Parathyroid adenoma (tissue), 2 donors: ENCODE measurements at regions not wholly inside any gene's neighbourhood (a gene's known extent, or its start where the extent isn't known, plus 50 kb on each side); places are given as distances from the start of the nearest gene placed in this dataset.
"Not testable (repeated sequence)": the region's sequence is repeated elsewhere in the genome, so short reads cannot be mapped to it uniquely, and the experiment has no call there.

Experiments
- H2AFZ ChIP-seq: fragments of 300-600 bp; sonication (generic); one replicate; pipeline ENCODE4 v1.7.0; 2017; ENCODE audit warnings: antibody characterized with exemption, mild to moderate bottlenecking
- H3K27ac ChIP-seq: fragments of 300-600 bp; sonication (generic); one replicate; pipeline ENCODE4 v1.7.0; 2017
- H3K27me3 ChIP-seq: fragments of 300-600 bp; sonication (generic); one replicate; pipeline ENCODE4 v1.7.0; 2017; ENCODE audit warnings: low read length; ENCODE audit not compliant: control insufficient read depth, insufficient read depth
- H3K36me3 ChIP-seq: fragments of 300-600 bp; sonication (generic); one replicate; pipeline ENCODE4 v1.7.0; 2017; ENCODE audit warnings: low read length; ENCODE audit not compliant: control insufficient read depth, insufficient read depth
- H3K4me1 ChIP-seq: fragments of 300-600 bp; sonication (generic); one replicate; pipeline ENCODE4 v1.7.0; 2017; ENCODE audit warnings: control low read depth
- H3K4me2 ChIP-seq: fragments of 300-600 bp; sonication (generic); one replicate; pipeline ENCODE4 v1.7.0; 2017; ENCODE audit warnings: low read length
- H3K4me3 ChIP-seq: fragments of 300-600 bp; sonication (generic); one replicate; pipeline ENCODE4 v1.7.0; 2017; ENCODE audit warnings: low read depth, low read length
- H3K79me2 ChIP-seq: fragments of 300-600 bp; sonication (generic); one replicate; pipeline ENCODE4 v1.7.0; 2017; ENCODE audit warnings: control low read depth
- H3K9ac ChIP-seq: fragments of 300-600 bp; sonication (generic); one replicate; pipeline ENCODE4 v1.7.0; 2017; ENCODE audit warnings: mild to moderate bottlenecking
- H3K9me3 ChIP-seq: fragments of 300-600 bp; sonication (generic); one replicate; pipeline ENCODE4 v1.7.0; 2017; ENCODE audit warnings: low read length; ENCODE audit not compliant: control insufficient read depth
- TF ChIP-seq, protein P1 (sequence below): fragments of 300-600 bp; sonication (generic); IDR thresholded peaks from one replicate; pipeline ENCODE4 v1.7.0; 2017; ENCODE audit warnings: antibody characterized with exemption, mild to moderate bottlenecking
- donor health status: primary hyperparathyroidism.

DNA sequence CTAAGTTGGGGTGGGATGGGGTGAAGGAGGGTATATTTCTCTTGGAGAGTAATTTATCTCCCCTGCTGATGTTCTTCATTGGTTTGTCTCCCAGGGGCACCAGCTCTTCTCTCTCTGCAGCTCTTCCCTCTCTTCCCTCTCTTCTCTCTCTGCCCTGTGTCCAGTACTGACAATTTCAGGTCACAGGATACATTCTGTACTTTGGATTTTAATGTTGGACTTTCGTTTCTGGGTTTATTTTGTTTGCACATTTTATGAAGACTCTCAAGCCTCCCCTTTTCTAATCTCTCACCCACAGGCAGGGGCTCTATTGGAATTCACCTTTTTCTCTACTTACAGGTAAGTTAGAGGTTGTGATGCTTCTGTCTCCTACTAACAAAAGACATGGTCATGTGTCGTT is 165.5 kb downstream of the CPEB2 start:
- Histone ChIP-seq H3K27ac (no peak overlapping the region), H3K79me2 (no peaks in the 10 kb centered on the region), H3K4me3 (no peak overlapping the region), H3K9me3 (no peaks in the 10 kb centered on the region), H3K9ac (no peak overlapping the region), H3K4me1 (peaks cover 9% of the 10 kb centered on the region), H3K36me3 (peaks cover 2% of the 10 kb centered on the region), H3K27me3 (no peaks in the 10 kb centered on the region), H2AFZ (no peak overlapping the region), H3K4me2 (no peak overlapping the region)
- TF ChIP-seq, protein P1, sequence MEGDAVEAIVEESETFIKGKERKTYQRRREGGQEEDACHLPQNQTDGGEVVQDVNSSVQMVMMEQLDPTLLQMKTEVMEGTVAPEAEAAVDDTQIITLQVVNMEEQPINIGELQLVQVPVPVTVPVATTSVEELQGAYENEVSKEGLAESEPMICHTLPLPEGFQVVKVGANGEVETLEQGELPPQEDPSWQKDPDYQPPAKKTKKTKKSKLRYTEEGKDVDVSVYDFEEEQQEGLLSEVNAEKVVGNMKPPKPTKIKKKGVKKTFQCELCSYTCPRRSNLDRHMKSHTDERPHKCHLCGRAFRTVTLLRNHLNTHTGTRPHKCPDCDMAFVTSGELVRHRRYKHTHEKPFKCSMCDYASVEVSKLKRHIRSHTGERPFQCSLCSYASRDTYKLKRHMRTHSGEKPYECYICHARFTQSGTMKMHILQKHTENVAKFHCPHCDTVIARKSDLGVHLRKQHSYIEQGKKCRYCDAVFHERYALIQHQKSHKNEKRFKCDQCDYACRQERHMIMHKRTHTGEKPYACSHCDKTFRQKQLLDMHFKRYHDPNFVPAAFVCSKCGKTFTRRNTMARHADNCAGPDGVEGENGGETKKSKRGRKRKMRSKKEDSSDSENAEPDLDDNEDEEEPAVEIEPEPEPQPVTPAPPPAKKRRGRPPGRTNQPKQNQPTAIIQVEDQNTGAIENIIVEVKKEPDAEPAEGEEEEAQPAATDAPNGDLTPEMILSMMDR: no peak

DNA sequence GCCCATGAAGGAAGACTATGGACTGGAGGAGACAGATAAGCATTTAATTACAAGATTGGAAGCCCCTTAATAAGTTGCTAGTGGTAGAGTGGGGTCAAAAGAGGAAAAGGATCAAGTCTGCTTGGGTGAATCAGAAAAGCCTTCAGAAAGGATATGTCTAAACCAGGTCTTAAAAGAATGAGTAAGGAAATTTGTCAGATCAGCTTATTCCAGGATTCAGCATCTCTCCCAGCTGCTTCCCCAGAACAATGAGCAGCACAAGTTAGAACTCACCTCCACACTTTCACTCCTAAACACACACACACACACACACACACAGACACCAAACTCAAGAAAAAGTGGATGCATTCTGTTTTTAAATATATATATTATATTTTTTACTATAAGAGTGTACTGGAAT is 166.5 kb downstream of the CPEB2 start:
- no peak overlapping the region for H3K27ac ChIP-seq
- TF ChIP-seq, protein P1: no peak

DNA sequence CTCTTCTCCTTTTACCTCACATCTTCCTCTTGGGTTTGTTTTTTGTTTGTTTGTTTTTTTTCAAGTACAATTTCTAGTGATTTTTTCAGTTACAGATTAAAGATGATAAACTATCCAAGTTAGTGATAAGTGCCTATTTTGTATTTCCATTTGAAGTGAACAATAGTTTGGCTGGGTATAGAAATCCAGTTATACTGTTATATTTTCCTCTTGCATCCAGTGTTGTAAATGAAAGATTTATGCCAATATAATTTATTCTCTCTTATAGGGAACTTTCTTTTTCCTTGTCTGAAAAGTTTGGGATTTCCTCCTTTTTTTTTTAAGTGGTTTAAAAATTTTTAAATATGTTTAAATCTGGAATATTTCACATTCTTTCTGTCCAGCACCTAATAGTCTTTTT is 169.4 kb downstream of the CPEB2 start:
- Histone ChIP-seq H3K9me3 (no peaks in the 10 kb centered on the region), H3K4me3 (no peak overlapping the region), H2AFZ (no peak overlapping the region), H3K4me1 (no peaks in the 10 kb centered on the region), H3K27ac (no peak overlapping the region), H3K36me3 (peaks cover 2% of the 10 kb centered on the region), H3K9ac (no peak overlapping the region), H3K4me2 (no peak overlapping the region), H3K27me3 (no peaks in the 10 kb centered on the region), H3K79me2 (no peaks in the 10 kb centered on the region)
- TF ChIP-seq, protein P1: no peak

More for the DNA sequence above, 166.5 kb downstream of the CPEB2 start:
- Histone ChIP-seq H3K36me3 (peaks cover 2% of the 10 kb centered on the region), H3K4me1 (peaks cover 2% of the 10 kb centered on the region), H3K4me3 (no peak overlapping the region), H3K9me3 (no peaks in the 10 kb centered on the region), H3K4me2 (no peak overlapping the region), H3K79me2 (no peaks in the 10 kb centered on the region), H3K27me3 (no peaks in the 10 kb centered on the region), H3K9ac (no peak overlapping the region), H2AFZ (no peak overlapping the region)

DNA sequence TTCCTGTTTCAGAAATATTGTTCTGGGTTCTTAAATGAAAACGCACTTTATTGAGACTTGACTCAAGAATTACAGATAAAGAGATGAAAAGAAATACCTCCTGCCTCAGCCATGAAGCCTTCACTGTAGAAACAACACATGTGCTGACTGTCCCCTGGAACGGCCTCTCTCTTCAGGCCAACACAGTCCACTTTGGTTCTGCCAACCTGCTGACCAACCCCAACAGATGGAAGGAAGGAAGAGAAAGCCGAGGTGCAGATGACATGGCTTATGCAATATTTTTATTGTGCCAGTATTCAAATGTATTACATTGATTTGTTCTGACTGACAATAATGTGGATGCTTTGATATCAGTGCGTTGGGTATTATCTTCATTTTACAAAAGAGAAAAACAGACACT is 171.0 kb downstream of the CPEB2 start:
- Histone ChIP-seq H2AFZ (no peak overlapping the region), H3K79me2 (no peaks in the 10 kb centered on the region), H3K4me3 (no peak overlapping the region), H3K27me3 (no peaks in the 10 kb centered on the region), H3K36me3 (peaks cover 2% of the 10 kb centered on the region), H3K9ac (no peak overlapping the region), H3K4me2 (no peak overlapping the region), H3K27ac (no peak overlapping the region), H3K4me1 (no peaks in the 10 kb centered on the region), H3K9me3 (no peaks in the 10 kb centered on the region)
- TF ChIP-seq, protein P1: no peak

DNA sequence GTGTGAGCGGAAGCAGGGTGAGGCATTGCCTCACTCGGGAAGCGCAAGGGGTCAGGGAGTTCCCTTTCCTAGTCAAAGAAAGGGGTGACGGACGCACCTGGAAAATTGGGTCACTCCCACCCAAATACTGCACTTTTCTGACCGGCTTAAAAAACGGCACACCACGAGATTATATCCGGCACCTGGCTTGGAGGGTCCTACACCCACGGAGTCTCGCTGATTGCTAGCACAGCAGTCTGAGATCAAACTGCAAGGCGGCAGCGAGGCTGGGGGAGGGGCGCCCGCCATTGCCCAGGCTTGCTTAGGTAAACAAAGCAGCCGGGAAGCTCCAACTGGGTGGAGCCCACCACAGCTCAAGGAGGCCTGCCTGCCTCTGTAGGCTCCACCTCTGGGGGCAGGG is 171.9 kb downstream of the CPEB2 start:
- H3K27me3 ChIP-seq, H3K79me2 ChIP-seq, H3K27ac ChIP-seq, H3K4me1 ChIP-seq, H3K4me3 ChIP-seq, H3K9ac ChIP-seq, H2AFZ ChIP-seq, H3K9me3 ChIP-seq, H3K36me3 ChIP-seq, H3K4me2 ChIP-seq: not testable (repeated sequence)

DNA sequence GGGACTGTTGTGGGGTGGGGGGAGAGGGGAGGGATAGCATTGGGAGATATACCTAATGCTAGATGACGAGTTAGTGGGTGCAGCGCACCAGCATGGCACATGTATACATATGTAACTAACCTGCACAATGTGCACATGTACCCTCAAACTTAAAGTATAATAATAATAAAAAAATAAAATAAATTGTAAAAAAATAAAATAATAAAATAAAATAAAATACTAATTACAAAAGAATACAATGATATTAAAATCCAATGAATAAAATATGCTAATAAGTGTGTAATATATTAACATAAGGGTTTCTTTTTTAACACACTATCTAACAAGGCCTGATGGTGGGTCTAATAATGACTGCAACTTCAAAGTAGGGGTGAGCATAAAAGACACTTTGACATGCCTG is 177.6 kb downstream of the CPEB2 start:
- H3K36me3 ChIP-seq, H3K9me3 ChIP-seq, H2AFZ ChIP-seq, H3K9ac ChIP-seq, H3K79me2 ChIP-seq, H3K4me1 ChIP-seq, H3K4me2 ChIP-seq, H3K27me3 ChIP-seq, H3K27ac ChIP-seq, H3K4me3 ChIP-seq: not testable (repeated sequence)
